ENCODE measurements at regions not wholly inside any gene's neighbourhood (a gene's known extent, or its start where the extent isn't known, plus 50 kb on each side); places are given as distances from the start of the nearest gene placed in this dataset.

- TF ChIP-seq CHD7 (IDR thresholded peaks at IDR 0.05; ENCODE audit: insufficient replicate concordance, low read length) (no peak), SIRT6 (IDR thresholded peaks at IDR 0.05; ENCODE audit: low read length) (no peak), SIX5 (IDR thresholded peaks at IDR 0.05; ENCODE audit: low read depth, low read length) (no peak), ZNF274 (IDR thresholded peaks at IDR 0.05; ENCODE audit: borderline replicate concordance, extremely low read depth, low read length) (no peak), GABPA (IDR thresholded peaks at IDR 0.05; ENCODE audit: borderline replicate concordance, insufficient read depth, low read length) (no peak), TAF1 (IDR thresholded peaks at IDR 0.05; ENCODE audit: low read depth, low read length) (no peak), CBX8 (IDR thresholded peaks at IDR 0.05; ENCODE audit: borderline replicate concordance, low read depth, low read length) (no peak)
- TF ChIP-seq, protein P1, sequence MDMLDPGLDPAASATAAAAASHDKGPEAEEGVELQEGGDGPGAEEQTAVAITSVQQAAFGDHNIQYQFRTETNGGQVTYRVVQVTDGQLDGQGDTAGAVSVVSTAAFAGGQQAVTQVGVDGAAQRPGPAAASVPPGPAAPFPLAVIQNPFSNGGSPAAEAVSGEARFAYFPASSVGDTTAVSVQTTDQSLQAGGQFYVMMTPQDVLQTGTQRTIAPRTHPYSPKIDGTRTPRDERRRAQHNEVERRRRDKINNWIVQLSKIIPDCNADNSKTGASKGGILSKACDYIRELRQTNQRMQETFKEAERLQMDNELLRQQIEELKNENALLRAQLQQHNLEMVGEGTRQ (IDR thresholded peaks at IDR 0.05; ENCODE audit: low read length) = no peak
Observed at GRCh38 chr3:36146404-36146803, 233.9 kb upstream of the STAC start (continued).

All from H1 (cell line).